ENCODE measurements at regions not wholly inside any gene's neighbourhood (a gene's known extent, or its start where the extent isn't known, plus 50 kb on each side); places are given as distances from the start of the nearest gene placed in this dataset.

DNA sequence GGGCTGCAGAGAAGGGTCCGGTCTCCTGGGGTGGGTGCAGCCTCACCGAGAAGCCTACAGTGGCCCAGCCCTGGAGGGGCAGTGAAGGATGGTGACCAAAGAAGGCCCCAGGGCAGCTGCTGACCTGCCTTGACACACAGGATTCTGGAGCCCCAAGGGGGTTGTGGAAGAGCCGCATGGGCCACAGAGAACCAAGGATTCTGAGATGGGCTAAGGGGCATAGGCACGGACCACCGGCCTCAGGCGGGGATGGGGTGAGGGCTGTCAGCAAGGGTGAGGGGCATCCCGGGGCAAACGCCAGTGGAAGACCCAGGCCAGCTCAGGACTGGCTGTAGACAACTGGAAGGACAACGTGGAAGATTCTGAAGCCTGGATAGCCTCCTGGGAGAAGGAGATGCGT lies 151.6 kb downstream of the TEX29 start:
- no peak overlapping the region for H3K27ac ChIP-seq
- TF ChIP-seq, protein P1, sequence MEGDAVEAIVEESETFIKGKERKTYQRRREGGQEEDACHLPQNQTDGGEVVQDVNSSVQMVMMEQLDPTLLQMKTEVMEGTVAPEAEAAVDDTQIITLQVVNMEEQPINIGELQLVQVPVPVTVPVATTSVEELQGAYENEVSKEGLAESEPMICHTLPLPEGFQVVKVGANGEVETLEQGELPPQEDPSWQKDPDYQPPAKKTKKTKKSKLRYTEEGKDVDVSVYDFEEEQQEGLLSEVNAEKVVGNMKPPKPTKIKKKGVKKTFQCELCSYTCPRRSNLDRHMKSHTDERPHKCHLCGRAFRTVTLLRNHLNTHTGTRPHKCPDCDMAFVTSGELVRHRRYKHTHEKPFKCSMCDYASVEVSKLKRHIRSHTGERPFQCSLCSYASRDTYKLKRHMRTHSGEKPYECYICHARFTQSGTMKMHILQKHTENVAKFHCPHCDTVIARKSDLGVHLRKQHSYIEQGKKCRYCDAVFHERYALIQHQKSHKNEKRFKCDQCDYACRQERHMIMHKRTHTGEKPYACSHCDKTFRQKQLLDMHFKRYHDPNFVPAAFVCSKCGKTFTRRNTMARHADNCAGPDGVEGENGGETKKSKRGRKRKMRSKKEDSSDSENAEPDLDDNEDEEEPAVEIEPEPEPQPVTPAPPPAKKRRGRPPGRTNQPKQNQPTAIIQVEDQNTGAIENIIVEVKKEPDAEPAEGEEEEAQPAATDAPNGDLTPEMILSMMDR (IDR thresholded peaks at IDR 0.05) = no peak
- no peak for TF ChIP-seq ZFX (IDR thresholded peaks at IDR 0.05; ENCODE audit: borderline replicate concordance)

GRCh38 chr13:111472559-111473460 lies 152.4 kb downstream of the TEX29 start:
- no peak overlapping the region for H3K27ac ChIP-seq
- no peak for TF ChIP-seq ZFX (IDR thresholded peaks at IDR 0.05; ENCODE audit: borderline replicate concordance)
- TF ChIP-seq, protein P1 (IDR thresholded peaks at IDR 0.05) = no peak

DNA sequence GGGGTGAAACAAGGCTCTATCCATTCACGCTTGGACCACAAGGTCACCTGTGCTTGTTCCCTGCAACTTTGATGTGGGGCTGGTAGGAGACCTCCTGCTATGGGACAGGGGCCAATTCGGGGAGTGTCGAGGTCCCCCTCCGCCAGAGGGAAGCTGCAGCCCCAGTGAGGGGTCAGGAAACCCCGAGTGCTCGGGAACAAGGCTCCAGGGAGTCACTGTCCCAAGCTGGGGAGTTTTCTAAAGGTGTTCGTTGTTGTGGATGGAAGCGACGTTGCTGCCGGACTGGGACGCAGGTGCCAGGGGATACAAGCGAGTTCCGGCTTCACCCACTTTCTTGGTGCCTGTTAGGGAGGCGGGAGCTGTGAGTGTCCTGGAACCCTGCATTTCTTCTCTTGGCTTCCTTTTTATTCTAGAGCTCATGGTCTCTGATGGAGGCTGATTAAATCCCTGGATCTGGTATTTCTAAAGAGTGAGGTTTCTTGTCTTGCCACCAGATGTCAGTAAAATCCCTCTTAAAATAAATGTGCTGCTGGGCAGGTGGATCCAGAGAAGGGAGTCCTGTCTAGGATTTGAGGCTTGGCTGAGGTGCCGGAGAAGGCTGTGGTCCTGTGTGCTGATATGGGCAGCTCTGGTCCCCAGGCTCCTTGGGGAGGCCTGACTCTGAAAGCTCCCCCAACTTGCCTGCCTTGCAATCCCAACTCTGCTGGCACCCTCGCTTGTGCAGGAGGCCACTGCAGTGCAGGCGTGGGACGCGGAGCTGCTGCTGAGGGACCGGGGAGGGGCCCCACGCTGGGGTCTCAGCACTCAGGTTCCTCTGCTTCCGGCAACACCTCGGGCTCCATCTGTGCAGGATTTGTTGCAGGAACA lies 153.9 kb downstream of the TEX29 start:
- no peak overlapping the region for H3K27ac ChIP-seq
- TF ChIP-seq, protein P1 (IDR thresholded peaks at IDR 0.05) = peak; percentile 61
- TF ChIP-seq ZFX (IDR thresholded peaks at IDR 0.05; ENCODE audit: borderline replicate concordance) = no peak

- TF ChIP-seq, protein P1 (IDR thresholded peaks at IDR 0.05) = no peak
- no peak for TF ChIP-seq ZFX (IDR thresholded peaks at IDR 0.05; ENCODE audit: borderline replicate concordance)
- H3K27ac ChIP-seq = no peak overlapping the region
Measured at GRCh38 chr13:111475488-111475887, 155.0 kb downstream of the TEX29 start.

DNA sequence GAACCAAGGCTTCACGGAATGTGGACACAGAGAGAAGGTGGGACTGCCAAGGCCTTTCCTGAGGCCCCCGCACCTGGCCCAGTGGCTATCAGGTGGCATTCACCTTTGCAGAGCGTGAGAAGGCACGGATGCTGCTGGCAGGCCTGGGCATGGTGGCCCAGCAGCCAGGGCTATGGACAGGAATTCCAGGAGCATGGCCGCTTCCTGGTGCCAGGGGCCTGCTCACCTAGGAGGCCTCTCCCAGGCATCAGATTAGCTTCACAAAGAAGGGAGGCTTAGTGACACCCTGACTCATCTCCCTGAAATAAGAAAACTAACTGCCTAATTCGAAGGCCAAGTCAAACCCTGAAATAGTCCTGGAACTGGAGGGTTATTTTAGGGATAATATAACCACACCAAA lies 155.8 kb downstream of the TEX29 start:
- no peak for TF ChIP-seq ZFX (IDR thresholded peaks at IDR 0.05; ENCODE audit: borderline replicate concordance)
- TF ChIP-seq, protein P1 (IDR thresholded peaks at IDR 0.05) = no peak
- H3K27ac ChIP-seq = no peak overlapping the region

- TF ChIP-seq ZFX (IDR thresholded peaks at IDR 0.05; ENCODE audit: borderline replicate concordance) = no peak
- TF ChIP-seq, protein P1 (IDR thresholded peaks at IDR 0.05) = no peak
- no peak overlapping the region for H3K27ac ChIP-seq
Measured at GRCh38 chr13:111479412-111479811, 159.0 kb downstream of the TEX29 start.
